ENCODE measurements at regions not wholly inside any gene's neighbourhood (a gene's known extent, or its start where the extent isn't known, plus 50 kb on each side); places are given as distances from the start of the nearest gene placed in this dataset.

GRCh38 chrX:34576864-34577263 lies 80.2 kb downstream of the TMEM47 start:
- no peak for DNase-seq (ENCODE audit: extremely low read depth, low read depth)
- TF ChIP-seq, protein P1, sequence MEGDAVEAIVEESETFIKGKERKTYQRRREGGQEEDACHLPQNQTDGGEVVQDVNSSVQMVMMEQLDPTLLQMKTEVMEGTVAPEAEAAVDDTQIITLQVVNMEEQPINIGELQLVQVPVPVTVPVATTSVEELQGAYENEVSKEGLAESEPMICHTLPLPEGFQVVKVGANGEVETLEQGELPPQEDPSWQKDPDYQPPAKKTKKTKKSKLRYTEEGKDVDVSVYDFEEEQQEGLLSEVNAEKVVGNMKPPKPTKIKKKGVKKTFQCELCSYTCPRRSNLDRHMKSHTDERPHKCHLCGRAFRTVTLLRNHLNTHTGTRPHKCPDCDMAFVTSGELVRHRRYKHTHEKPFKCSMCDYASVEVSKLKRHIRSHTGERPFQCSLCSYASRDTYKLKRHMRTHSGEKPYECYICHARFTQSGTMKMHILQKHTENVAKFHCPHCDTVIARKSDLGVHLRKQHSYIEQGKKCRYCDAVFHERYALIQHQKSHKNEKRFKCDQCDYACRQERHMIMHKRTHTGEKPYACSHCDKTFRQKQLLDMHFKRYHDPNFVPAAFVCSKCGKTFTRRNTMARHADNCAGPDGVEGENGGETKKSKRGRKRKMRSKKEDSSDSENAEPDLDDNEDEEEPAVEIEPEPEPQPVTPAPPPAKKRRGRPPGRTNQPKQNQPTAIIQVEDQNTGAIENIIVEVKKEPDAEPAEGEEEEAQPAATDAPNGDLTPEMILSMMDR (IDR thresholded peaks at IDR 0.05; ENCODE audit: low read depth, low read length) = no peak

- TF ChIP-seq, protein P1 (IDR thresholded peaks at IDR 0.05; ENCODE audit: low read depth, low read length) = no peak
- no peak for DNase-seq (ENCODE audit: extremely low read depth, low read depth)
These were observed 91.1 kb downstream of the TMEM47 start for GRCh38 chrX:34565981-34566380.

DNA sequence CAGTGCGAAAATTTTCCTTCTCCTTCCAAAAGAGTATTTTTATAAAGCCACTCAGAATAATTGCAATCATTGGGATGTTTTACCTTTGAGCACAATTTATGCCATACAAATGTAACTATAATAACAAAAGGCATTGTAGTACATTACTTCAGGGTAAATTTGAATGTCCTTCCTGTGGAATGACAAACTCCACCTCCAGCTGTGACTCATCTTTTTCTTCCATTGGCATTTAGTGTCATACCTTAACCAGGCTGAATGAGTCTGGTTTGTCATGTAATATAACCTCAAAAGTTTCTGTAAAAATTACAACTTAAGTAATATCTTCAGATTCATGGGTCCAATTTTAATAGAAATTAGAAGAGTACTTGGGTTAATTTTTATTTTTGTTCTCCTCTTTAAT lies 93.3 kb downstream of the TMEM47 start:
- no peak for DNase-seq (ENCODE audit: extremely low read depth, low read depth)
- TF ChIP-seq, protein P1 (IDR thresholded peaks at IDR 0.05; ENCODE audit: low read depth, low read length) = no peak

DNA sequence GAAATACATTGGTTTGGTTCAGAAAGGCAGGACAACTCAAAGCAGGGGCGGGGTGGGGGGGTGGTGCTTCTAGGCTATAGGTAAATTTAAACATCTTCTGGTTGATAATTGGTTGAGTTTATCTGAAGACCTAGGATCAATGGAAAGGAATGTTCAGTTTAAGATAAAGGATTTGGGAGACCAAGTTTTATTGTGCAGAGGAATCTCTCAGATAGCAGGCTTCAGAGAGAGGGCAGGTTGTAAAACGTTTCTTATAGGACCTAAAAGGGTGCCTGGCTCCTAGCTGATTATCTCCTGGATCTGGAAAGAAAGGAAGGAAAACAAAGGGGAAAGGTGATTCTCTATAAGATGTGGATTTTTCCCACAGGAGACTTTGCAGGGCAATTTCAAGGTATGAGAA lies 94.0 kb downstream of the TMEM47 start:
- TF ChIP-seq, protein P1 (IDR thresholded peaks at IDR 0.05; ENCODE audit: low read depth, low read length) = no peak
- no peak for DNase-seq (ENCODE audit: extremely low read depth, low read depth)

DNA sequence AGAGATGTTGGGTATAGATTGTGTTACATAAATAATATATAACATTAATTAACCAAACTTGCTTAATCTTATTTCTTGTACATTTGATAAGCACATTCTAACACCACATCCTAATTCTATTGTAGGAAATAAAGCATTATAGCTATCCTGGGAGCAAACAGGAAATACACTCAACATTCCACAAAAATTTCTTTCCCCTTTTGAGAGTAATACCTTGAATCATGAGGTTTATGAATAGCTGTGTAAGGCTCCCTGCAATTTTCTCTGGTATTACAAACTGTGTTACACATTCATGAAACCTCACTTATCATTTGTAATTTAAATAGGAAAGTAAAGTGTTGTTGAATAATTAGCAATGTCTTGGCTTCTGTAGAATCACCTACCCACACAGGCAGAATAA lies 95.1 kb downstream of the TMEM47 start:
- TF ChIP-seq, protein P1 (IDR thresholded peaks at IDR 0.05; ENCODE audit: low read depth, low read length) = no peak
- DNase-seq (ENCODE audit: extremely low read depth, low read depth) = no peak

GRCh38 chrX:34560180-34560579 lies 96.9 kb downstream of the TMEM47 start:
- TF ChIP-seq, protein P1 (IDR thresholded peaks at IDR 0.05; ENCODE audit: low read depth, low read length) = no peak
- no peak for DNase-seq (ENCODE audit: extremely low read depth, low read depth)

- TF ChIP-seq, protein P1 (IDR thresholded peaks at IDR 0.05; ENCODE audit: low read depth, low read length) = no peak
- DNase-seq (ENCODE audit: extremely low read depth, low read depth) = peak; percentile 2
These were observed 97.8 kb downstream of the TMEM47 start for GRCh38 chrX:34559325-34559724.

All from AG09319 (cell line).